CD4-positive, alpha-beta T cell treated with Interleukin-2 at 100 ng/mL for 4 hours (primary cell): ENCODE measurements at regions not wholly inside any gene's neighbourhood (a gene's known extent, or its start where the extent isn't known, plus 50 kb on each side); places are given as distances from the start of the nearest gene placed in this dataset.
"Not testable (repeated sequence)": the region's sequence is repeated elsewhere in the genome, so short reads cannot be mapped to it uniquely, and the experiment has no call there.

Experiments used
- DNase-seq: peaks from one replicate; pipeline ENCODE4 v3.0.0-alpha.2; 2020; ENCODE audit warnings: low spot score

DNA sequence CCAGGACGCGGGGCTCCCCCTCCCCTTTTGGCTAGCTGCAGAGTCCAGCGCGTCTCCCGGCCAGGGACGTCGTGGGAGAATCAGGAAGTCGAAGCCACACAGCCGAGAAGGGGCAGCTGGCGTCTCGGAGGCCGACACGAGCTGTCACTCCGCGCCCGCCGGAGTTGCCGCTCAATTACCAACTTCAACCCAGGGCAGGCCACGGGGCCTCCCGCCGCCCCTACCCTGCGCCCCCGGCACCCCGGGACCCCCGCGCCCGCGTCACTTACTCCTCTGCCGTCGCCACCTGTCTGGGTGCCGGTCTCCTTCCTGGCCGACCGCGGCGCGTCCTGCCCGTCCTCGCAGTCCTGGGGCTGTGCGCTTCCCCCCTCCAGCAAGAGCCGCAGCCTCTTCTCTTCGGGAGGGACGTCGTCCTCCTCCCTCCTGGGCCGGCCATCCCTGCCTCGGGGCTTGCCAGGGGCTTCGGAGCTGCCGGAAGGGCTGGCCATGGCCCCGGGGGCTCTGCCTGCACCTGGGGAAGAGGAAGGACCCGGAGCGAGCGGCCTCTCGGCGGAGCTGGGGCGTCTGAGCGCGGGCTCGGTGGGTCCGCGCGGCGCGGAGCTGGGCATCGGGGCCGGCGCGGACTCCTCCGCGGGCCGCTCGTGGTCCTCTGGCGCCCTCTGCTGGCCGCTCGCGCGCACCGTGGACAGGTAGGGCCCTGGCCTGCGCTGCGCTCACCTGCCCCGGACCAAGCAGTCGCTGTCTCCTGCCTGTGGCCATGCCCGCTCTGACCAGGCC is 65.6 kb upstream of the CLEC6A start:
- DNase-seq = not testable (repeated sequence)

DNA sequence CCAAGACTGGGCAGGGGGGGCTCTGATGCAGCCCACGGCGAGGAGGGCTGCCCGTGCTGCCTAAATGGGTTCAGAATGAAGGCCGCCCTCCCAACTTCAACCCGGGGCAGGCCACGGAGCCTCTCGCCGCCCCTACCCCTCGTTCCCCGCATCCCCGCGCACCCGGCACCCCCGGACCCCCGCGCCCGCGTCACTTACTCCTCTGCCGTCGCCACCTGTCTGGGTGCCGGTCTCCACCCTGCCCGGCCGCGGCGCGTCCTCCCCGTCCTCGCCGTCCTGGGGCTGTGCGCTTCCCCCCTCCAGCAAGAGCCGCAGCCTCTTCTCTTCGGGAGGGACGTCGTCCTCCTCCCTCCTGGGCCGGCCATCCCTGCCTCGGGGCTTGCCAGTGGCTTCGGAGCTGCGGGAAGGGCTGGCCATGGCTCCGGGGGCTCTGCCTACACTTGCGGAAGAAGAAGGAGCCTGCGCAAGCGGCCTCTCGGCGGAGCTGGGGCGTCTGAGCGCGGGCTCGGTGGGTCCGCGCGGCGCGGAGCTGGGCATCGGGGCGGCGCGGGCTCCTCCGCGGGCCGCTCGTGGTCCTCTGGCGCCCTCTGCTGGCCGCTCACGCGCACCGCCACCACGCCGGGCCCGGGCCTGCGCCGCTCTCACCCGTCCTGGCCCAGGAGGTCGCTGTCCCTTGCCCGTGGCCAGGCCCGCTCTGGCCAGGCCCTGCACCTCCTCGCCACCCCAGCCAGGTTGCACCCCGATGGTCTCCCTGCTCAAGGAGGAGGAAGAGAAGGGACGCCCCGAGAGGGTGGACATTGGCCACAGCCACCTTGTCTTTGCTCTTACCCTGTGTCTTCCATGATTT is 59.3 kb upstream of the CLEC6A start:
- peak; percentile 65 for DNase-seq

DNA sequence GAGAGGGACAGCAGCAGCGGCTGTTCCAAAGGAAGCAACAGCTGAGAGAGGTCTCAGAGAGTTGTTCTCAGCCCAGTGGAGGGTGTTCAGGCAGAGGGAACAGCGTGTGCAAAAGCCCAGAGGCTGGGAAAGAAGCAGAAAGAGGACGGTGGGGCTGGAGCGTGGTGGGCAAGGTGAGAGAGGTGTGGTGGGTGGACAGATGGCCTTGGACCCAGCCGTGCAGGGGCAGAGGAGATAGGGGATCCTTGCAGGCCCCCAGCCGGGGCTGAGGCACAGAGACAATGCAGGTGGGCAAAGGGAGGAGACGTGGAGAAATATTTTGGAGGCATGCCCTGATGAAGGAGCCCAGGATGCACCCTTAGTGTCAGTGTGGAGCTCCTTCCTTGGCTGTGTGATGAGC is 58.4 kb upstream of the CLEC6A start:
- not testable (repeated sequence) for DNase-seq

DNA sequence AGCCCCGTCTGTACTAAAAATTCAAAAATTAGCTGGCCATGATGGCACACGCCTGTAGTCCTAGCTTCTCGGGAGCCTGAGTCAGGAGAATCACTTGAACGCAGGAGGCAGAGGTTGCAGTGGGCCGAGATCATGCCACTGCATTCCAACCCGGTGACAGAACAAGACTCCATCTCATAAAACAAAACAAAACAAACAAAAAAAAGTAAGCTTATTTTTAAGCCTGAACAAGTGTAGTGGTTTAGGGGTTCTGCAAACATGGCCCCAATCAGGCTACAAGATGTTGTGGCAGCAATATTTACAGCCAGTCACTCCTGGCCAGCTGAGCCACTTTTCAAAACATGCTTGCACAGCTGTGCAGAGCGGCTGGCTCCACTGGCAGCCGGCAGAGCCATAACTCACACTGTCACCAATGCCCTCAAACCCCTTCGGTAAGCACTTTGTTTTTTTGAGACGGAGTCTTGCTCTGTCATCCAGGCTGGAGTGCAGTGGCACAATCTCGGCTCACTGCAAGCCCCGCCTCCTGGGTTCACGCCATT is 56.2 kb upstream of the CLEC6A start:
- DNase-seq = not testable (repeated sequence)

DNA sequence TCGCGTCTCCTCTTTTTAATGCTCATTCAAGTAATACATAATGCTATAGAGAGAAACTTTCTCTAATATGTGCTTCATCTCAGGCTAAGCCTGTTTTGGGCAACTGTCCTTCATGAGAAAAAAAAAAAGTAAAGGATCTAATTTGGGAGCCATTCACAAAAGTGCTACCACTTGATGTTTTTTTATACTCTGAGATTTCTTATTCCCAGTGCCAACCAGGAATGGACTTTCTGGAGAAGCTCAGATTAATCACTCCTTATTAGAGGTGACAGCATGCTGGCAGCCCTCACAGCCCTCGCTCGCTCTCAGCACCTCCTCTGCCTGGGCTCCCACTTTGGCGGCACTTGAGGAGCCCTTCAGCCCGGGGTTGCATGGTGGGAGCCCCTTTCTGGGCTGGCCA is 51.9 kb upstream of the CLEC6A start:
- not testable (repeated sequence) for DNase-seq

DNA sequence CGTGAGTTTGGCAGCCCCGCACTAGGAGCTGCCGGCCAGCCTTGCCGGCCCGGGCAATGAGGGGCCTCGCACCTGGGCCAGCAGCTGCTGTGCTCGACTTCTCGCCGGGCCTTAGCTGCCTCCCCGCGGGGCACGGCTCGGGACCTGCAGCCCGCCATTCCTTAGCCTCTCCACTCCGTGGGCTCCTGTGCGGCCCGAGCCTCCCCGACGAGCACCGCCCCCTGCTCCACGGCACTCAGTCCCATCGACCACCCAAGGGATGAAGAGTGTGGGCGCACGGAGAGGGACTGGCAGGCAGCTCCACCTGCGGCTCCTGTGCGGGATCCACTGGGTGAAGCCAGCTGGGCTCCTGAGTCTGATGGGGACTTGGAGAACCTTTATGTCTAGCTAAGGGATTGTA is 51.4 kb upstream of the CLEC6A start:
- DNase-seq = not testable (repeated sequence)
